ENCODE measurements at regions not wholly inside any gene's neighbourhood (a gene's known extent, or its start where the extent isn't known, plus 50 kb on each side); places are given as distances from the start of the nearest gene placed in this dataset.

- TF ChIP-seq CTCF (conservative IDR thresholded peaks at IDR 0.05; ENCODE audit: low read depth in 2 of 2) = no peak
- TF ChIP-seq EZH2phosphoT487 (IDR thresholded peaks at IDR 0.05; ENCODE audit: unreplicated experiment) = no peak
- TF ChIP-seq JUNB (IDR thresholded peaks at IDR 0.05; ENCODE audit: unreplicated experiment) = no peak
- no peak for TF ChIP-seq CREB1 (CRISPR knock-in tag; IDR thresholded peaks at IDR 0.05; ENCODE audit: low read depth)
- TF ChIP-seq POLR2AphosphoS5 (IDR thresholded peaks at IDR 0.05; ENCODE audit: low read depth) = no peak
- TF ChIP-seq EZH2 (IDR thresholded peaks at IDR 0.05; ENCODE audit: low read depth, unreplicated experiment) = no peak
- no peak for TF ChIP-seq REST (IDR thresholded peaks at IDR 0.05; ENCODE audit: unreplicated experiment)
- TF ChIP-seq STAT1 (IDR thresholded peaks at IDR 0.05; ENCODE audit: unreplicated experiment) = no peak
Observed at GRCh38 chr7:48759431-48760080, 164.8 kb upstream of the CDC14C start.
